Vagina (tissue), 2 donors: ENCODE measurements at regions not wholly inside any gene's neighbourhood (a gene's known extent, or its start where the extent isn't known, plus 50 kb on each side); places are given as distances from the start of the nearest gene placed in this dataset.

ENCODE experiments used
- POLR2A ChIP-seq, 2 donors: fragments of 450-650 bp; IDR thresholded peaks; one replicate each; pipeline ENCODE4 v1.6.1; 2017; ENCODE audit warnings: antibody characterized with exemption in 2 of 2, mild to moderate bottlenecking in 2 of 2, moderate library complexity in 2 of 2
- POLR2AphosphoS5 ChIP-seq, 2 donors: sonication (generic); formaldehyde crosslinking; IDR thresholded peaks; one replicate each; pipeline ENCODE4 v1.9.0; 2017; ENCODE audit warnings: antibody characterized with exemption in 2 of 2, mild to moderate bottlenecking in 2 of 2, low read depth in 1 of 2; ENCODE audit not compliant: insufficient read depth in 1 of 2
- TF ChIP-seq, protein P1 (sequence below), 3 experiments: fragments of 450-650 bp in 2 of 3; fragments of 200-600 bp in 1 of 3; sonication (generic) in 1 of 3; IDR thresholded peaks; one replicate each; pipeline ENCODE4 v1.5.1; 2017 to 2019; ENCODE audit warnings: antibody characterized with exemption in 3 of 3, mild to moderate bottlenecking in 2 of 3, moderate library complexity in 2 of 3

DNA sequence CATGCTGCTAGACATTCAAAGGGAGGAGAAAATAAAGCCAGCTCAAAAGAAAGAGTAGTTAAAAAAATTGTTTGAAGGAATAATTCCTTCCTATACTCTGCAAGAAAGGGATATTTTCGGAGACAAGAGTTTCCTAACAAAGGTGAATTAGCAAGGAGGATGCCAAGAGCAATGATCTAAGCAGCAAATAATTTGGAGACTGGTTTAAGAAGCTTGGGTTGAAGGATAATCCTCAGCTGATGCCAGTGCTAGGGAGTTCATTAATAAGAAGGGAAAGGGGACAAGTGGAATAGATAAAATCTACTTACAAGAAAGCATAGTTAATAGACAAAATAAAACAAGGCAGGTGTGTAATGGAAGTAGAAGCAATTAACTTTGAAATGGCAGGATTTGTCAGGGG, 372.3 kb downstream of the NDFIP2 start:
- TF ChIP-seq POLR2A (IDR thresholded peaks at IDR 0.05) (no peak), POLR2AphosphoS5 (IDR thresholded peaks at IDR 0.05; ENCODE audit: insufficient read depth in 1 of 2, low read depth in 1 of 2) (no peak)
- TF ChIP-seq, protein P1, sequence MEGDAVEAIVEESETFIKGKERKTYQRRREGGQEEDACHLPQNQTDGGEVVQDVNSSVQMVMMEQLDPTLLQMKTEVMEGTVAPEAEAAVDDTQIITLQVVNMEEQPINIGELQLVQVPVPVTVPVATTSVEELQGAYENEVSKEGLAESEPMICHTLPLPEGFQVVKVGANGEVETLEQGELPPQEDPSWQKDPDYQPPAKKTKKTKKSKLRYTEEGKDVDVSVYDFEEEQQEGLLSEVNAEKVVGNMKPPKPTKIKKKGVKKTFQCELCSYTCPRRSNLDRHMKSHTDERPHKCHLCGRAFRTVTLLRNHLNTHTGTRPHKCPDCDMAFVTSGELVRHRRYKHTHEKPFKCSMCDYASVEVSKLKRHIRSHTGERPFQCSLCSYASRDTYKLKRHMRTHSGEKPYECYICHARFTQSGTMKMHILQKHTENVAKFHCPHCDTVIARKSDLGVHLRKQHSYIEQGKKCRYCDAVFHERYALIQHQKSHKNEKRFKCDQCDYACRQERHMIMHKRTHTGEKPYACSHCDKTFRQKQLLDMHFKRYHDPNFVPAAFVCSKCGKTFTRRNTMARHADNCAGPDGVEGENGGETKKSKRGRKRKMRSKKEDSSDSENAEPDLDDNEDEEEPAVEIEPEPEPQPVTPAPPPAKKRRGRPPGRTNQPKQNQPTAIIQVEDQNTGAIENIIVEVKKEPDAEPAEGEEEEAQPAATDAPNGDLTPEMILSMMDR (IDR thresholded peaks at IDR 0.05), result no peak
